Endothelial cell (in vitro differentiated cells): ENCODE measurements at regions not wholly inside any gene's neighbourhood (a gene's known extent, or its start where the extent isn't known, plus 50 kb on each side); places are given as distances from the start of the nearest gene placed in this dataset.
A peak's percentile ranks its signal among the peaks of the same experiment; 100 is the strongest.

Experiments used
- DNase-seq: peaks from one replicate; pipeline ENCODE4 v3.0.0; 2021; ENCODE audit warnings: low spot score
- H3K27ac Mint-ChIP-seq: one replicate; pipeline ENCODE4 v1.8.0; 2021; ENCODE audit warnings: mixed read lengths, inconsistent platforms; ENCODE audit not compliant: unreplicated experiment
- H3K27me3 Mint-ChIP-seq: one replicate; pipeline ENCODE4 v1.8.0; 2021; ENCODE audit warnings: mild to moderate bottlenecking, moderate library complexity, mixed read lengths, inconsistent platforms; ENCODE audit not compliant: unreplicated experiment
- H3K36me3 Mint-ChIP-seq: one replicate; pipeline ENCODE4 v1.8.0; 2021; ENCODE audit warnings: mild to moderate bottlenecking, low read depth, mixed read lengths, inconsistent platforms; ENCODE audit not compliant: unreplicated experiment
- H3K4me1 Mint-ChIP-seq: one replicate; pipeline ENCODE4 v1.8.0; 2021; ENCODE audit warnings: mild to moderate bottlenecking, mixed read lengths, inconsistent platforms; ENCODE audit not compliant: unreplicated experiment
- H3K4me3 Mint-ChIP-seq: one replicate; pipeline ENCODE4 v1.8.0; 2021; ENCODE audit warnings: mild to moderate bottlenecking, mixed read lengths, inconsistent platforms; ENCODE audit not compliant: unreplicated experiment
- H3K9me3 Mint-ChIP-seq: one replicate; pipeline ENCODE4 v1.8.0; 2021; ENCODE audit warnings: mixed read lengths, inconsistent platforms; ENCODE audit not compliant: unreplicated experiment
- CTCF ChIP-seq: fragments of 200-600 bp; sonication (generic); IDR thresholded peaks from one replicate; pipeline ENCODE4 v1.5.0; 2021; ENCODE audit warnings: antibody characterized with exemption; ENCODE audit not compliant: unreplicated experiment

- no peak overlapping the region for H3K4me3 Mint-ChIP-seq
- H3K36me3 Mint-ChIP-seq, result peaks cover 4% of the 10 kb centered on the region
- TF ChIP-seq CTCF, result no peak
- DNase-seq, result no peak
- no peak overlapping the region for H3K27ac Mint-ChIP-seq
- H3K27me3 Mint-ChIP-seq, result no peaks in the 10 kb centered on the region
- peaks cover 8% of the 10 kb centered on the region for H3K4me1 Mint-ChIP-seq
- H3K9me3 Mint-ChIP-seq, result no peaks in the 10 kb centered on the region
Measured at GRCh38 chr7:22581099-22581498, 81.1 kb upstream of the STEAP1B start.

GRCh38 chr7:22579961-22580360, 80.0 kb upstream of the STEAP1B start:
- Mint-ChIP-seq H3K36me3 (peaks cover 4% of the 10 kb centered on the region), H3K27ac (no peak overlapping the region), H3K4me1 (peaks cover 8% of the 10 kb centered on the region), H3K9me3 (no peaks in the 10 kb centered on the region), H3K27me3 (no peaks in the 10 kb centered on the region), H3K4me3 (no peak overlapping the region)
- DNase-seq, result no peak
- no peak for TF ChIP-seq CTCF

- H3K9me3 Mint-ChIP-seq, result no peaks in the 10 kb centered on the region
- H3K27ac Mint-ChIP-seq, result peak overlapping the region; percentile 67
- no peak for DNase-seq
- no peak for TF ChIP-seq CTCF
- peaks cover 8% of the 10 kb centered on the region for H3K4me1 Mint-ChIP-seq
- no peak overlapping the region for H3K4me3 Mint-ChIP-seq
- no peaks in the 10 kb centered on the region for H3K27me3 Mint-ChIP-seq
- peaks cover 4% of the 10 kb centered on the region for H3K36me3 Mint-ChIP-seq
Measured at GRCh38 chr7:22578007-22578733, 78.2 kb upstream of the STEAP1B start.

GRCh38 chr7:22577470-22578001, 77.5 kb upstream of the STEAP1B start:
- Mint-ChIP-seq H3K4me3 (no peak overlapping the region), H3K36me3 (peaks cover 4% of the 10 kb centered on the region), H3K27ac (peak overlapping the region; percentile 67), H3K4me1 (peaks cover 8% of the 10 kb centered on the region), H3K27me3 (no peaks in the 10 kb centered on the region), H3K9me3 (no peaks in the 10 kb centered on the region)
- TF ChIP-seq CTCF, result no peak
- no peak for DNase-seq
